HG03045 (cell line): ENCODE measurements at regions not wholly inside any gene's neighbourhood (a gene's known extent, or its start where the extent isn't known, plus 50 kb on each side); places are given as distances from the start of the nearest gene placed in this dataset.

Source experiments
- ATAC-seq: cut with Tn5 transposase; IDR thresholded peaks from one replicate; pipeline ENCODE4 v1.9.1; 2021; ENCODE audit warnings: mild to moderate bottlenecking, moderate library complexity; ENCODE audit not compliant: unreplicated experiment

- no peak for ATAC-seq
Measured at GRCh38 chr1:56320464-56321149, 258.8 kb downstream of the PLPP3 start.

GRCh38 chr1:56317722-56318121 lies 261.6 kb downstream of the PLPP3 start:
- ATAC-seq: no peak

- no peak for ATAC-seq
Measured at GRCh38 chr1:56315293-56315942, 263.9 kb downstream of the PLPP3 start.

- ATAC-seq: no peak
Measured at GRCh38 chr1:56313560-56313959, 265.8 kb downstream of the PLPP3 start.

GRCh38 chr1:56311766-56312165 lies 267.6 kb downstream of the PLPP3 start:
- ATAC-seq: no peak

- ATAC-seq: no peak
Measured at GRCh38 chr1:56310945-56311344, 268.4 kb downstream of the PLPP3 start.

- no peak for ATAC-seq
Measured at GRCh38 chr1:56309065-56309464, 270.3 kb downstream of the PLPP3 start.

GRCh38 chr1:56304975-56305374 lies 274.4 kb downstream of the PLPP3 start:
- ATAC-seq: no peak

GRCh38 chr1:56303805-56304204 lies 275.6 kb downstream of the PLPP3 start:
- no peak for ATAC-seq

GRCh38 chr1:56302878-56303277 lies 276.5 kb downstream of the PLPP3 start:
- ATAC-seq: no peak

GRCh38 chr1:56301791-56302190 lies 277.6 kb downstream of the PLPP3 start:
- ATAC-seq: no peak

GRCh38 chr1:56300836-56301235 lies 278.5 kb downstream of the PLPP3 start:
- no peak for ATAC-seq

- ATAC-seq: no peak
Measured at GRCh38 chr1:56298866-56299265, 280.5 kb downstream of the PLPP3 start.

- ATAC-seq: no peak
Measured at GRCh38 chr1:56297904-56298303, 281.5 kb downstream of the PLPP3 start.

- no peak for ATAC-seq
Measured at GRCh38 chr1:56297208-56297607, 282.2 kb downstream of the PLPP3 start.

GRCh38 chr1:56295949-56296929 lies 283.1 kb downstream of the PLPP3 start:
- ATAC-seq: no peak

- no peak for ATAC-seq
Measured at GRCh38 chr1:56291374-56291919, 287.9 kb downstream of the PLPP3 start.

- no peak for ATAC-seq
Measured at GRCh38 chr1:56289260-56289659, 290.1 kb downstream of the PLPP3 start.

GRCh38 chr1:56287721-56288120 lies 291.6 kb downstream of the PLPP3 start:
- ATAC-seq: no peak

GRCh38 chr1:56286956-56287355 lies 292.4 kb downstream of the PLPP3 start:
- no peak for ATAC-seq

GRCh38 chr1:56286506-56286905 lies 292.9 kb downstream of the PLPP3 start:
- ATAC-seq: no peak
